Caco-2 (cell line): ENCODE measurements at regions not wholly inside any gene's neighbourhood (a gene's known extent, or its start where the extent isn't known, plus 50 kb on each side); places are given as distances from the start of the nearest gene placed in this dataset.

ENCODE experiments used
- BruUV-seq: library from RNA; stranded (reverse); fragments of 400-500 nt; replicated peaks from 2 replicates; lab custom pipeline; 2021; lab: Mats Ljungman, UMichigan
- CTCF ChIA-PET: fragments of 300-600 bp; sonication (Branson Sonifier 250); formaldehyde crosslinking; loops from one replicate; lab custom pipeline; 2022; ENCODE audit warnings: antibody characterized with exemption; lab: Charles Lee
- POLR2A ChIA-PET: fragments of 300-600 bp; sonication (Branson Sonifier 250); formaldehyde crosslinking; loops from one replicate; lab custom pipeline; 2022; ENCODE audit warnings: antibody characterized with exemption; lab: Charles Lee
- DNase-seq, 2 experiments: peaks; one replicate each; pipeline versions ENCODE4 v3.0.0 to v3.0.0-alpha.2; 2020 to 2022
- H3K27me3 ChIP-seq: replicated peaks from 2 replicates; pipeline ENCODE4 v1.6.0; 2011; ENCODE audit warnings: low read length; ENCODE audit not compliant: control insufficient read depth, insufficient read depth
- H3K36me3 ChIP-seq: 2 replicates; pipeline ENCODE4 v1.5.1; 2011; ENCODE audit warnings: low read length; ENCODE audit not compliant: control insufficient read depth, insufficient read depth
- H3K4me1 ChIP-seq: fragments of 250-450 bp; sonication (Bioruptor Pico); 2 replicates; pipeline ENCODE4 v1.5.1; 2020; ENCODE audit warnings: mild to moderate bottlenecking
- H3K4me3 ChIP-seq: 2 replicates; pipeline ENCODE4 v1.5.1; 2011; ENCODE audit warnings: low read depth, mild to moderate bottlenecking, control low read depth, low read length
- H3K9me3 ChIP-seq: fragments of 250-450 bp; sonication (Bioruptor Pico); 2 replicates; pipeline ENCODE4 v1.5.1; 2020; ENCODE audit warnings: mild to moderate bottlenecking, moderate library complexity
- H3K27ac Mint-ChIP-seq: one replicate; pipeline ENCODE4 v1.8.0; 2022; ENCODE audit warnings: mixed read lengths; ENCODE audit not compliant: unreplicated experiment
- H3K27me3 Mint-ChIP-seq: one replicate; pipeline ENCODE4 v1.8.0; 2022; ENCODE audit warnings: mixed read lengths; ENCODE audit not compliant: insufficient read depth, unreplicated experiment
- H3K36me3 Mint-ChIP-seq: one replicate; pipeline ENCODE4 v1.8.0; 2022; ENCODE audit warnings: mild to moderate bottlenecking, mixed read lengths; ENCODE audit not compliant: insufficient read depth, unreplicated experiment
- H3K4me1 Mint-ChIP-seq: one replicate; pipeline ENCODE4 v1.8.0; 2022; ENCODE audit warnings: low read depth, mixed read lengths; ENCODE audit not compliant: unreplicated experiment
- H3K4me3 Mint-ChIP-seq: one replicate; pipeline ENCODE4 v1.8.0; 2022; ENCODE audit warnings: mild to moderate bottlenecking, moderate library complexity, mixed read lengths; ENCODE audit not compliant: unreplicated experiment
- H3K9me3 Mint-ChIP-seq: one replicate; pipeline ENCODE4 v1.8.0; 2022; ENCODE audit warnings: mixed read lengths; ENCODE audit not compliant: unreplicated experiment
- intact Hi-C: fragments of 100-400 bp; cut with micrococcal nuclease; formaldehyde crosslinking; loops from one replicate; pipeline ENCODE4 v1.10.0; 2022; ENCODE audit not compliant: unreplicated experiment
- TF ChIP-seq, protein P1 (sequence below), 2 experiments: fragments of 200-600 bp in 1 of 2; IDR thresholded peaks; 1 replicate in 1 of 2; 2 replicates in 1 of 2; pipeline versions ENCODE4 v1.5.1 to v1.8.0; 2011 to 2022; ENCODE audit warnings: antibody characterized with exemption in 1 of 2, control low read depth in 1 of 2, inconsistent platforms in 1 of 2, low read depth in 1 of 2, low read length in 1 of 2, mild to moderate bottlenecking in 1 of 2, moderate library complexity in 1 of 2; ENCODE audit not compliant: insufficient read depth in 1 of 2, severe bottlenecking in 1 of 2, unreplicated experiment in 1 of 2

DNA sequence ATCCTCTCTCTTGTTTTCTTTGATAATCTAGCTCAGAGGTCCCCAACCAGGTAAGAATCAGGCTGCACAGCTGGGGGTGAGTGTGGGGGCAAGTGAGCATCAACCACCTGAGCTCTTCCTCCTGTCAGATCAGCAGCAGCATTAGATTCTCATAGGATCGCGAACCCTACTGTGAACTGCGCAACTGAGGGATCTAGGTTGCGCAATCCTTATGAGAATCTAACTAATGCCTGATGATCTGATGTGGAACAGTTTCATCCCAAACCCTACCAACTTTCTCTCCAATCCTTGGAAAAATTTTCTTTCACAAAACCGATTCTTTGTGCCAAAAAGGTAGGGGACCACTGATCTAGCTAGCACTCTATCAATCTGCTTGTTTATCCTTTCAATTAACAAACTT lies 678.3 kb downstream of the CBLN2 start:
- Histone ChIP-seq H3K36me3 (no peaks in the 10 kb centered on the region), H3K4me3 (no peak overlapping the region), H3K9me3 (no peaks in the 10 kb centered on the region), H3K4me1 (no peaks in the 10 kb centered on the region), H3K27me3 (no peaks in the 10 kb centered on the region)
- ChIA-PET POLR2A (no interaction called here), CTCF (no interaction called here)
- Mint-ChIP-seq H3K4me3 (no peak overlapping the region), H3K36me3 (no peaks in the 10 kb centered on the region), H3K27me3 (no peaks in the 10 kb centered on the region), H3K4me1 (no peaks in the 10 kb centered on the region), H3K9me3 (no peaks in the 10 kb centered on the region), H3K27ac (no peak overlapping the region)
- no TSS peak for BruUV-seq
- TF ChIP-seq, protein P1, sequence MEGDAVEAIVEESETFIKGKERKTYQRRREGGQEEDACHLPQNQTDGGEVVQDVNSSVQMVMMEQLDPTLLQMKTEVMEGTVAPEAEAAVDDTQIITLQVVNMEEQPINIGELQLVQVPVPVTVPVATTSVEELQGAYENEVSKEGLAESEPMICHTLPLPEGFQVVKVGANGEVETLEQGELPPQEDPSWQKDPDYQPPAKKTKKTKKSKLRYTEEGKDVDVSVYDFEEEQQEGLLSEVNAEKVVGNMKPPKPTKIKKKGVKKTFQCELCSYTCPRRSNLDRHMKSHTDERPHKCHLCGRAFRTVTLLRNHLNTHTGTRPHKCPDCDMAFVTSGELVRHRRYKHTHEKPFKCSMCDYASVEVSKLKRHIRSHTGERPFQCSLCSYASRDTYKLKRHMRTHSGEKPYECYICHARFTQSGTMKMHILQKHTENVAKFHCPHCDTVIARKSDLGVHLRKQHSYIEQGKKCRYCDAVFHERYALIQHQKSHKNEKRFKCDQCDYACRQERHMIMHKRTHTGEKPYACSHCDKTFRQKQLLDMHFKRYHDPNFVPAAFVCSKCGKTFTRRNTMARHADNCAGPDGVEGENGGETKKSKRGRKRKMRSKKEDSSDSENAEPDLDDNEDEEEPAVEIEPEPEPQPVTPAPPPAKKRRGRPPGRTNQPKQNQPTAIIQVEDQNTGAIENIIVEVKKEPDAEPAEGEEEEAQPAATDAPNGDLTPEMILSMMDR (IDR thresholded peaks at IDR 0.05; ENCODE audit: insufficient read depth in 1 of 2, low read depth in 1 of 2, low read length in 1 of 2, severe bottlenecking in 1 of 2, unreplicated experiment in 1 of 2), result no peak
- intact Hi-C loops, result no loop called here
- no peak for DNase-seq

DNA sequence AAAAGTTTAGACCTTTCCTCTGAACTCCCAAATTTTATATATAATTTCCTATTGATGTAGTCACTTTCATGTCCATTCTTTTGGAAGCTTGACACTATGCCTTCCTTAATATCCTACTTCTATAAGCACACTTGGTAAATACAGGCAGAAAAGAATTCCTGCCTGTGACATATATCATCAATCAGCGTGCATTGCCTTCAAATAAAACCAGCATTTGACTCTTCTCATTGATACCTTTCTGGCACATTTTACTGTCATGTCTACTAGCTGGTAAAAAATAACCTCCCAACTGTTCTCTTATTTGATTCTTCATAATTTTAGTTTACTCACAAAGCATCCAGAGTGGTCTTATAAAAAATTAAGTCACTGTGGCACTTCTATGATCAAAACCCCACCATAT lies 693.5 kb downstream of the CBLN2 start:
- Histone ChIP-seq H3K4me1 (no peaks in the 10 kb centered on the region), H3K36me3 (no peaks in the 10 kb centered on the region), H3K4me3 (no peak overlapping the region), H3K9me3 (no peaks in the 10 kb centered on the region), H3K27me3 (no peaks in the 10 kb centered on the region)
- no TSS peak for BruUV-seq
- ChIA-PET POLR2A (no interaction called here), CTCF (no interaction called here)
- TF ChIP-seq, protein P1 (IDR thresholded peaks at IDR 0.05; ENCODE audit: insufficient read depth in 1 of 2, low read depth in 1 of 2, low read length in 1 of 2, severe bottlenecking in 1 of 2, unreplicated experiment in 1 of 2), result no peak
- Mint-ChIP-seq H3K4me3 (no peak overlapping the region), H3K27me3 (no peaks in the 10 kb centered on the region), H3K36me3 (no peaks in the 10 kb centered on the region), H3K4me1 (no peaks in the 10 kb centered on the region), H3K9me3 (no peaks in the 10 kb centered on the region), H3K27ac (no peak overlapping the region)
- intact Hi-C loops, result no loop called here
- DNase-seq, result no peak

DNA sequence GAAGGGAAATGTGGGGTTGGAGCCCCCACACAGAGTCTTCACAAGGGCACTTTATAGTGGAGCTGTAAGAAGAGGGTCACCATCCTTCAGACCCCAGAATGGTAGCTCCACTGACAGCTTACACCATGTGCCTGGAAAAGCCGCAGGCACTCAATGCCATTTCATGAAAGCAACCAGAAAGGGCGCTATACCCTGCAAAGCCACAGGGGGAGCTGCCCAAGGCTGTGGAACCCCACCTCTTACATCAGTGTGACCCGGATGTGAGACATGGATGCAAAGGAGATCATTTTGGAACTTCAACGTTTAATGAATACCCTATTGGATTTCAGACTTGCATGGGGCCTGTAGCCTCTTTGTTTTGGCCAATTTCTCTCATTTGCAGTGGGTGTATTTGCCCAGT lies 694.7 kb downstream of the CBLN2 start:
- H3K36me3 ChIP-seq, result no peaks in the 10 kb centered on the region
- no peaks in the 10 kb centered on the region for H3K27me3 Mint-ChIP-seq
- POLR2A ChIA-PET, result no interaction called here
- H3K4me1 ChIP-seq, result no peaks in the 10 kb centered on the region
- H3K4me3 Mint-ChIP-seq, result no peak overlapping the region
- H3K9me3 ChIP-seq, result no peaks in the 10 kb centered on the region
- no peaks in the 10 kb centered on the region for H3K36me3 Mint-ChIP-seq
- H3K27me3 ChIP-seq, result no peaks in the 10 kb centered on the region
- H3K9me3 Mint-ChIP-seq, result no peaks in the 10 kb centered on the region
- TF ChIP-seq, protein P1 (IDR thresholded peaks at IDR 0.05; ENCODE audit: insufficient read depth in 1 of 2, low read depth in 1 of 2, low read length in 1 of 2, severe bottlenecking in 1 of 2, unreplicated experiment in 1 of 2), result no peak
- intact Hi-C loops, result no loop called here
- no peaks in the 10 kb centered on the region for H3K4me1 Mint-ChIP-seq
- H3K4me3 ChIP-seq, result no peak overlapping the region
- BruUV-seq, result no TSS peak
- H3K27ac Mint-ChIP-seq, result no peak overlapping the region
- CTCF ChIA-PET, result no interaction called here
- DNase-seq, result no peak
